Neutrophil (primary cell): ENCODE measurements at regions not wholly inside any gene's neighbourhood (a gene's known extent, or its start where the extent isn't known, plus 50 kb on each side); places are given as distances from the start of the nearest gene placed in this dataset.

Source experiments
- H3K27ac ChIP-seq: fragments of 200-600 bp; sonication (generic); 2 replicates; pipeline ENCODE4 v1.5.1; 2016; ENCODE audit warnings: mild to moderate bottlenecking, moderate library complexity
- H3K27me3 ChIP-seq: fragments of 200-600 bp; sonication (generic); 2 replicates; pipeline ENCODE4 v1.6.0; 2016; ENCODE audit warnings: mild to moderate bottlenecking
- H3K36me3 ChIP-seq: fragments of 200-600 bp; sonication (generic); 2 replicates; pipeline ENCODE4 v1.5.1; 2017
- H3K4me1 ChIP-seq, 2 experiments: fragments of 200-600 bp in 1 of 2; sonication (generic) in 1 of 2; 1 replicate in 1 of 2; 2 replicates in 1 of 2; pipeline versions ENCODE4 v1.5.1 to v1.6.1; 2013 to 2016; ENCODE audit warnings: low read depth in 1 of 2, low read length in 1 of 2, mild to moderate bottlenecking in 1 of 2, moderate library complexity in 1 of 2; ENCODE audit not compliant: control insufficient read depth in 1 of 2, insufficient read depth in 1 of 2
- H3K4me3 ChIP-seq, 2 experiments: fragments of 200-600 bp in 1 of 2; sonication (generic) in 1 of 2; 1 replicate in 1 of 2; 2 replicates in 1 of 2; pipeline ENCODE4 v1.5.1; 2013 to 2016; ENCODE audit warnings: low read depth in 1 of 2, low read length in 1 of 2, mild to moderate bottlenecking in 1 of 2, moderate library complexity in 1 of 2
- H3K9me3 ChIP-seq: fragments of 200-600 bp; sonication (generic); 2 replicates; pipeline ENCODE4 v1.5.1; 2016
- TF ChIP-seq, protein P1 (sequence below): fragments of 200-600 bp; sonication (generic); IDR thresholded peaks from 2 replicates; pipeline ENCODE4 v1.5.1; 2016; ENCODE audit warnings: antibody characterized with exemption

DNA sequence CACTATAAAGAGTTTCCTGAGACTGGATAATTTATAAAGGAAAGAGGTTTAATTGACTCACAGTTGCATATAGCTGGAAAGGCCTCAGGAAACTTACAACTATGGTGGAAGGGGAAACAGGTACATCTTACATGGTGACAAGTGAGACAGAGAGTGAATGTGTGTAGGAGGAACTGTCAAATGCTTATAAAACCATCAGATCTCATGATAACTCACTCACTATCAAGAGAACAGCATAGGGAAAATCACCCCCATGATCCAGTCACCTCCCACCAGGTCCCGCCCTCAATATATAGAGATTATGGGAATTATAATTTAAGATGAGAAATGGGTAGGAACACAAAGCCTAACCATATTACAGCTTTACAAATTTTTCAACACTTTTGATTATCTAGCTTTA lies 266.0 kb downstream of the DTHD1 start:
- Histone ChIP-seq H3K4me3 (no peak overlapping the region), H3K4me1 (no peaks in the 10 kb centered on the region), H3K9me3 (no peaks in the 10 kb centered on the region), H3K27ac (no peak overlapping the region), H3K36me3 (no peaks in the 10 kb centered on the region), H3K27me3 (no peaks in the 10 kb centered on the region)
- TF ChIP-seq, protein P1, sequence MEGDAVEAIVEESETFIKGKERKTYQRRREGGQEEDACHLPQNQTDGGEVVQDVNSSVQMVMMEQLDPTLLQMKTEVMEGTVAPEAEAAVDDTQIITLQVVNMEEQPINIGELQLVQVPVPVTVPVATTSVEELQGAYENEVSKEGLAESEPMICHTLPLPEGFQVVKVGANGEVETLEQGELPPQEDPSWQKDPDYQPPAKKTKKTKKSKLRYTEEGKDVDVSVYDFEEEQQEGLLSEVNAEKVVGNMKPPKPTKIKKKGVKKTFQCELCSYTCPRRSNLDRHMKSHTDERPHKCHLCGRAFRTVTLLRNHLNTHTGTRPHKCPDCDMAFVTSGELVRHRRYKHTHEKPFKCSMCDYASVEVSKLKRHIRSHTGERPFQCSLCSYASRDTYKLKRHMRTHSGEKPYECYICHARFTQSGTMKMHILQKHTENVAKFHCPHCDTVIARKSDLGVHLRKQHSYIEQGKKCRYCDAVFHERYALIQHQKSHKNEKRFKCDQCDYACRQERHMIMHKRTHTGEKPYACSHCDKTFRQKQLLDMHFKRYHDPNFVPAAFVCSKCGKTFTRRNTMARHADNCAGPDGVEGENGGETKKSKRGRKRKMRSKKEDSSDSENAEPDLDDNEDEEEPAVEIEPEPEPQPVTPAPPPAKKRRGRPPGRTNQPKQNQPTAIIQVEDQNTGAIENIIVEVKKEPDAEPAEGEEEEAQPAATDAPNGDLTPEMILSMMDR: no peak

DNA sequence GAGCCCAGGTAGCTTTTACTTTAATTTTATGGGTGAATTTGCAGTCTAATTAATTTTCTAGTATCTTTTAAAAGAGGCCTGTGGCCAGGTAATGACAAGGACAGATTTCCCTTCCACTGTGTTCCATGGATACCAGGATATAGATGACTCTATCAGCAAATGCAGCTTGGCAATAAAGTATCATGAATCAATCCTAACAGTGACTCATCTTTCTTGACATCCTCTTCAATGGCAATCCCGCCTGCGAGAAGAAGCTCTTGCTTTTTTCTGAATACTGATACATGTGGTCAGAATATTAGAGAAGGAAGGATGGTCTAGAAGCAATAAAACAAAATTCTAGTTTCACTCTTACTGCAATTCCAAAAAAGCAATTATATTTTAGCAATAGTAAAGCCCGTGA lies 267.8 kb downstream of the DTHD1 start:
- H3K4me1 ChIP-seq: no peaks in the 10 kb centered on the region
- no peak overlapping the region for H3K27ac ChIP-seq
- H3K27me3 ChIP-seq: no peaks in the 10 kb centered on the region
- H3K4me3 ChIP-seq: no peak overlapping the region
- TF ChIP-seq, protein P1: peak; percentile 6
- no peaks in the 10 kb centered on the region for H3K9me3 ChIP-seq
- H3K36me3 ChIP-seq: no peaks in the 10 kb centered on the region

DNA sequence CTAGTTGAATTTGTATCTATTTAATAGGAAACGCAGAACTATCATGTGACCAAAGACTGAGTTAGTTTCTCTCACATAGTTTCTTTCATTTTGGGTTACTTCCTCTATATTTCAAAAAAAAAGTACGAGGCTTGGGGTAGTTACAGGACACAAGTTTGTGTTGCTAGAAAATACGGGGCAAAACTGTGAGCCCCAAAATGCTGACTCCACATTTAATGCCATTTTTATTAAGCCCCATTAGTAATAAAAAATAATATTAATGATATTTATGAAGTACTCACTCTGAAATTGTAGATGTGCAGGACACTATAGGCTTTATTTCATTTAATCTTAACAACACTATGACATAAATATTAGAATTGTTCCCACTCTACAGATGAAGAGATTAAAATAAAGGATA lies 268.6 kb downstream of the DTHD1 start:
- no peaks in the 10 kb centered on the region for H3K4me1 ChIP-seq
- H3K27me3 ChIP-seq: no peaks in the 10 kb centered on the region
- H3K27ac ChIP-seq: no peak overlapping the region
- H3K4me3 ChIP-seq: no peak overlapping the region
- H3K9me3 ChIP-seq: no peaks in the 10 kb centered on the region
- H3K36me3 ChIP-seq: no peaks in the 10 kb centered on the region
- TF ChIP-seq, protein P1: no peak

DNA sequence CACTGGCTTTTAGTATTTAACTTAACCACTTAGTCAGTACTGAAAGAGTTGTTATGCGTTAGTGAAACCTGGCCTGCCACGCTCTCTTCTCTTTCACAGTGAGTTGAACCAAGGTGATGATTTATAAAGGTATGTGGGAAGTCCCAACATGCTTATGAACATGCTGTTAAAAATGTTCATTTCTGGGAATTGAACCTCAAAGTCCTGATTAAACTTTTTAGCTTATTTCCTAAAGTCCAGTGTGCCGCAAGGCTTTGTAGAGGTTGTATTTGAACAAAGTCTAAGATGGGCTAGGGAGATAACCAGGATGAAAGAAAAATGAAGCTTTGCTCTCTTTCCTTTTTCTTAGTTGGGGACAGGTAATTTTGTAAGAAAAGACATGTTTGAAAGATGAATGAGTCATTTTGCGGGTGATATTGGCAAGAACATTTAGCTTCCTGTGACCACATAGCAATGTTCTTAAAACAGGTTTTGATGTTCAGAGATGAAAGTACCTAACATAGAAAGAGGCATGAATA lies 270.3 kb downstream of the DTHD1 start:
- no peaks in the 10 kb centered on the region for H3K9me3 ChIP-seq
- no peak overlapping the region for H3K27ac ChIP-seq
- no peaks in the 10 kb centered on the region for H3K27me3 ChIP-seq
- TF ChIP-seq, protein P1: no peak
- no peak overlapping the region for H3K4me3 ChIP-seq
- H3K4me1 ChIP-seq: no peaks in the 10 kb centered on the region
- H3K36me3 ChIP-seq: no peaks in the 10 kb centered on the region

DNA sequence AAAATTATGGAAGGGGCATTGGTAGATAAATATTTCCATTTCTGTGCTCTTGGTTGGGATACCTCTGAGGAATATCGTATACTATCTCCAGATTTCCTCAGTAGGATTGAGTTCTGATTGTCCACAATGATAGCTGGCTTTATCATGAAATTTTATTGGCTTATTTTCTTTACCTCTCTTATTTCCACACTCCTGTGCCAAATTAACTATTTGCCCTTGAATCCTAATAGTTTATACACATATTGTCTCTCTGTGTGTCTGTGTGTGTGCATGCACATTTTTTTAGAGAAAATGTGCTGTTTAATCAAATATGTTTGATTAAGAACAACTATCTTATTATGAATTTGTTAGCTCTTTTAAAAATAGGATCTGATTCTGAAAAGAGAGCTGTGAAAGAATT lies 271.6 kb downstream of the DTHD1 start:
- Histone ChIP-seq H3K27me3 (no peaks in the 10 kb centered on the region), H3K9me3 (no peaks in the 10 kb centered on the region), H3K4me3 (no peak overlapping the region), H3K4me1 (no peaks in the 10 kb centered on the region), H3K36me3 (no peaks in the 10 kb centered on the region), H3K27ac (no peak overlapping the region)
- TF ChIP-seq, protein P1: no peak

DNA sequence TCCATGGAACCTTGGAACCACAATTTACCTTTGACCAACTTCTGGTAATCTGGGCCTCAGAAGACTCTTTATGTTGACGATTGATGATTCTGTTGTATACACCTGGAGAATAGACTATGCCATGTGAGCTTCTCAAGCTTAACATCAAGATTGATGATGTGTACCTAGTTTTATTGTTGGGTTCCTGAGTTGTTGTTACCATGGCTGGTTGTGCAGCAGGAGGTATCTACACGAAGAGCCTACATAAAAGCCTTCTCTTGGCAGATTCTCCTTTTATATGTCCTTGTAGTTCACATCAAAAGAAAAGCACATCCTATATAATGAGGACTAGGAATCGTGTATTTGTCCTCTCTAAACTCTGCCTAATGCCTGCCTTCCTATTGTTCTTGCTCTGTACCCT lies 272.0 kb downstream of the DTHD1 start:
- Histone ChIP-seq H3K36me3 (no peaks in the 10 kb centered on the region), H3K4me1 (no peaks in the 10 kb centered on the region), H3K9me3 (no peaks in the 10 kb centered on the region), H3K4me3 (no peak overlapping the region), H3K27ac (no peak overlapping the region), H3K27me3 (no peaks in the 10 kb centered on the region)
- TF ChIP-seq, protein P1: no peak
